ENCODE measurements at regions not wholly inside any gene's neighbourhood (a gene's known extent, or its start where the extent isn't known, plus 50 kb on each side); places are given as distances from the start of the nearest gene placed in this dataset.

DNA sequence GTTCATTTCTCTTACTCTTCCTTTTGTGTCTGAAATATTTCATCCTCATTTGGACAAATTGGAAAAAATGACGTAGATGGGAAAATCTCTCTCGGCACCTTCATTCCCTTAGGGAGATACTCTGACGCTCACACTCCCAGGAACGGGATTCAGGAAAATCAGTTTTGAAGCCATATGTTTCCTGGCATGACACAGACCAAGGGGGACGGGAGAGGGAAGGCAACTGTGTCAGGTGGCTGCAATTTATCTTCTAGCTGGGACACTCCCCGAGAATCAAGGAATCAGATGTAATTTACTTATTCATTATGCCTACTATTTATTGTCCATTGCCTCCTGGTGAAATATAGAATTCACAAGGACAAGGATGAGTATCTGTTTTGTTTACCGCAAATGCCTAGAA lies 65.5 kb downstream of the IRX5 start:
- H3K4me3 ChIP-seq (ENCODE audit: low read depth, low read length) = no peak overlapping the region
- DNase-seq (ENCODE audit: low read depth) = no peak
- TF ChIP-seq, protein P1, sequence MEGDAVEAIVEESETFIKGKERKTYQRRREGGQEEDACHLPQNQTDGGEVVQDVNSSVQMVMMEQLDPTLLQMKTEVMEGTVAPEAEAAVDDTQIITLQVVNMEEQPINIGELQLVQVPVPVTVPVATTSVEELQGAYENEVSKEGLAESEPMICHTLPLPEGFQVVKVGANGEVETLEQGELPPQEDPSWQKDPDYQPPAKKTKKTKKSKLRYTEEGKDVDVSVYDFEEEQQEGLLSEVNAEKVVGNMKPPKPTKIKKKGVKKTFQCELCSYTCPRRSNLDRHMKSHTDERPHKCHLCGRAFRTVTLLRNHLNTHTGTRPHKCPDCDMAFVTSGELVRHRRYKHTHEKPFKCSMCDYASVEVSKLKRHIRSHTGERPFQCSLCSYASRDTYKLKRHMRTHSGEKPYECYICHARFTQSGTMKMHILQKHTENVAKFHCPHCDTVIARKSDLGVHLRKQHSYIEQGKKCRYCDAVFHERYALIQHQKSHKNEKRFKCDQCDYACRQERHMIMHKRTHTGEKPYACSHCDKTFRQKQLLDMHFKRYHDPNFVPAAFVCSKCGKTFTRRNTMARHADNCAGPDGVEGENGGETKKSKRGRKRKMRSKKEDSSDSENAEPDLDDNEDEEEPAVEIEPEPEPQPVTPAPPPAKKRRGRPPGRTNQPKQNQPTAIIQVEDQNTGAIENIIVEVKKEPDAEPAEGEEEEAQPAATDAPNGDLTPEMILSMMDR (IDR thresholded peaks at IDR 0.05; ENCODE audit: insufficient read depth, low read depth, low read length) = no peak

DNA sequence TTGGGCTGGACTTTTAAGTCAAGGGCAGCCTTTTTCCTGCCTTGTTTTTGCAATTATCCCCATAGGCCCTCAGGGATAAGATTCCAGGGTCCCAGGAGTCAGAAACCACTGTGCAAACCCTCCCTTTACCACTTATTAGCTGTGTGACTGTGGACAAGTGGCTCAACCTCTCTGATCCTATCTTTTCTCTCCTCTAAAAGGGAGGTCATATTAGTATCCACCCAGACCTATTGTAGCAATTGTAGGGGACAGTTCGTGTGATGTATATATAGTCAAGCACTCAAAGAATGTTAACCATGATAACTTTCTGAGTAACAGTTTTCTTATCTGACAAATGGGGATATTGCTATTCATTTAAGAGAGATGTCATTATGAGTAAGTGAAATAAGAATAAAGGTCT lies 68.2 kb downstream of the IRX5 start:
- no peak overlapping the region for H3K4me3 ChIP-seq (ENCODE audit: low read depth, low read length)
- TF ChIP-seq, protein P1 (IDR thresholded peaks at IDR 0.05; ENCODE audit: insufficient read depth, low read depth, low read length) = no peak
- no peak for DNase-seq (ENCODE audit: low read depth)

DNA sequence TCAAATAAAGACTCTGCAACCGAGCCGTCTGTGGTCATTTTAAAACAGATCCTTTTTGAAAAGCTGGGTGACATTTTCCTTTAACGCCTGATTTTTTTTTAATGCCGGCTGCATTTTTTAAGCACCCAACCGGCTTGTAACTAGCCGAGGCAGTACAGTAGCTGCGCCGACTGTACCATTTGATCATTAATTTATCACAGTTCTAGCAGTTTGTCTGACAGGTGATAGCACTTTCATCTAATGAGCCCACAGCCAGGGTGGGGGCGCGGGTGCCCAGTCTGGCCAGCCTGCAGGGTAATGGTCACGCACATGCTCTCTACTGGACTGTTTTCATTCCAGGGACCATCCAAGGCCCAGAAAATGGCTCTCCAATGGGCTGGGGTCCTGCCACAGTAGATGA lies 68.8 kb downstream of the IRX5 start:
- no peak for DNase-seq (ENCODE audit: low read depth)
- TF ChIP-seq, protein P1 (IDR thresholded peaks at IDR 0.05; ENCODE audit: insufficient read depth, low read depth, low read length) = no peak
- no peak overlapping the region for H3K4me3 ChIP-seq (ENCODE audit: low read depth, low read length)

DNA sequence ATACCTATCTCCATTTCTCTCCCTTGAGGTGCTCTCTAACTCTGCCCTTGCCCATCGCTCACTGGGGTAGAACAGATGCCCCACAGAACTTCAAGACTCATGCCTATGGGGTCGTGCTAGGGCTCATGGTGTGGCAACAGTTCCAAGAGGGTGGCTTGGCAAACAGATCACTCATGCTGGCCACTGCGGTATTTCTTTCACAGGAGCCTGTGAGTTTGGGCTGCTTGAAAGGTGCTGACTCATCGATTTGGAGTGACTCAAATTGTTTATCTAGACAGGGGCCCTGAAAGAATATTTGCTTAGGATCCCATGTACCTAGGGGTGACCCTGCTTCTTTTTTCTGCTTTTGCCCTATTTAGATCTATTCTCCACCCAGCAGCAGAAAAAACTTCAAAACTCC lies 69.9 kb downstream of the IRX5 start:
- TF ChIP-seq, protein P1 (IDR thresholded peaks at IDR 0.05; ENCODE audit: insufficient read depth, low read depth, low read length) = no peak
- H3K4me3 ChIP-seq (ENCODE audit: low read depth, low read length) = no peak overlapping the region
- DNase-seq (ENCODE audit: low read depth) = no peak

DNA sequence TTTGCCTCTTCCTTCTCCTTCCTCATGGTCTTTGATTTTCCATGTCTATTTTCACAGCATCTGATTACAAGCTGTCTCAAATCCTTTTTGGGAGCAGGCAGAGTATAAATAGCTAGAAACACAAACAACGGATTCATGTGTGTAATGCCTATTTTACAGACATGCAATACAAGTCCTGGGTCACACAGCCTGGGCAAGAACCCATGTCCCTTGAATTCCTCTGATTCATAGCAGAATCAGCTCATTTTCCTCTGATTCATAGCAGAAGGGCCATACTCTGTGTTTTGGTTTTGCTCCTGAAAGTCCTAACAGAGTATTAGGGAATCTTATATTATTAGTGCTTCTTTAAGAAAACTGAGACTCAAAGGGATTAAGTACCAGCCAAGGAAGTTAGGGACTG lies 71.3 kb downstream of the IRX5 start:
- H3K4me3 ChIP-seq (ENCODE audit: low read depth, low read length) = no peak overlapping the region
- TF ChIP-seq, protein P1 (IDR thresholded peaks at IDR 0.05; ENCODE audit: insufficient read depth, low read depth, low read length) = no peak
- no peak for DNase-seq (ENCODE audit: low read depth)

DNA sequence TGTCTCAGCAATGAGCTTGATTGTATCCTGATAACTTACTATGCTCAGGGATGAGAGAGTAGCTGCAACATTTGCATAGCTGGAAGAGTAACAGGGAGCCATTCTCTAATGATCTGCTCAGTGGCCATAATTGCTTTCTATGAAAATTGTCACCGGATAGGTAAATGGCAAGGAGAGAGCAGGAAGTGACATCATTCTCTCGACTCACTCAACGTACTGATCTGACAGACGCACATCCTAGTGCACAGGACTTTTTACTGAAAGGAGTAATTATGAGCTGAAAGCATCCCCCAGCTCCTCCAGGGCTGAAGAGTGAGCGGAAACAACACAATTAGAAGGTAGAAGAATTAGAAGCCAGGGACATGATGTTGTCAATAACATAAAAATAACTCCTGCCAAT lies 71.8 kb downstream of the IRX5 start:
- TF ChIP-seq, protein P1 (IDR thresholded peaks at IDR 0.05; ENCODE audit: insufficient read depth, low read depth, low read length) = no peak
- no peak for DNase-seq (ENCODE audit: low read depth)

DNA sequence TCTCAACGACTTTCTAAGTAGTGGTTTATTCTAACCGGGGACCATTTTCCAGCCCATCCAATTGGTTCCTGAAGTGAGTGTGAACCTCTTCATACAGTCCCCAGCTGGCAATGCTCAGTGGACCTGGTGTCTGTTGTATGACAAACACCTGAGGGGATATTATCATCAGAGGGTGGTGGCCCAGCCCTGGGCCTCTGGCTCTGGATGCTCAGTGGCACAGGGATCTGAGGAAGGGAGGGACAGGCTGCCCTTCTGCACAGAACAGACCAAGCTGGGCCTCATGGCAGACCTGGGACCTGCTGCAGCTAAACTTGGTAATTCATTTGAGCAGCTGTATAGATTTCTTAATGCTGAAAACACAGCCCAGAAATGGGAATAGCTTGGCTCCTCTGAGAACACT lies 72.6 kb downstream of the IRX5 start:
- TF ChIP-seq, protein P1 (IDR thresholded peaks at IDR 0.05; ENCODE audit: insufficient read depth, low read depth, low read length) = no peak
- no peak for DNase-seq (ENCODE audit: low read depth)
- no peak overlapping the region for H3K4me3 ChIP-seq (ENCODE audit: low read depth, low read length)

More for the DNA sequence above, 71.8 kb downstream of the IRX5 start:
- no peak overlapping the region for H3K4me3 ChIP-seq (ENCODE audit: low read depth, low read length)

Data from fibroblast of villous mesenchyme (primary cell).